ENCODE measurements at regions not wholly inside any gene's neighbourhood (a gene's known extent, or its start where the extent isn't known, plus 50 kb on each side); places are given as distances from the start of the nearest gene placed in this dataset.

- no peak overlapping the region for H3K27ac ChIP-seq
- no peak overlapping the region for H3K4me3 ChIP-seq
- intact Hi-C loops (cut with DNase I): no loop called here
- no peak for ATAC-seq
- peaks cover 0 to 5% (median 0%) of the 10 kb centered on the region in 7 donors for H3K27me3 ChIP-seq
- no peak for DNase-seq
- peaks cover 0 to 6% (median 0%) of the 10 kb centered on the region in 11 donors for H3K9me3 ChIP-seq
- no peaks in the 10 kb centered on the region for H3K36me3 ChIP-seq
- TF ChIP-seq CTCF (IDR thresholded peaks at IDR 0.05): no peak
- peaks cover 0 to 10% (median 0%) of the 10 kb centered on the region in 9 donors for H3K4me1 ChIP-seq
These were observed 227.1 kb downstream of the NFATC2 start for GRCh38 chr20:51315390-51315789.

- no peak overlapping the region for H3K4me3 ChIP-seq
- H3K9me3 ChIP-seq: peaks cover 0 to 6% (median 0%) of the 10 kb centered on the region in 11 donors
- no peak overlapping the region for H3K27ac ChIP-seq
- no peak for TF ChIP-seq CTCF (IDR thresholded peaks at IDR 0.05)
- ATAC-seq (no peak), DNase-seq (no peak)
- H3K4me1 ChIP-seq: peaks cover 0 to 10% (median 0%) of the 10 kb centered on the region in 9 donors
- H3K36me3 ChIP-seq: no peaks in the 10 kb centered on the region
- H3K27me3 ChIP-seq: peaks cover 0 to 5% (median 0%) of the 10 kb centered on the region in 7 donors
- 67 to 69% methylated on average over 5 of the region's 5 CpGs for WGBS, 2 donors
- intact Hi-C loops (cut with DNase I): no loop called here
These were observed 229.1 kb downstream of the NFATC2 start for GRCh38 chr20:51313358-51313827.

GRCh38 chr20:51312480-51312783 lies 230.1 kb downstream of the NFATC2 start:
- Histone ChIP-seq H3K4me1 (peaks cover 0 to 10% (median 0%) of the 10 kb centered on the region in 9 donors), H3K9me3 (peaks cover 0 to 6% (median 0%) of the 10 kb centered on the region in 11 donors), H3K27ac (no peak overlapping the region), H3K27me3 (peaks cover 0 to 4% (median 0%) of the 10 kb centered on the region in 7 donors), H3K4me3 (no peak overlapping the region), H3K36me3 (no peaks in the 10 kb centered on the region)
- no peak for ATAC-seq
- TF ChIP-seq CTCF (IDR thresholded peaks at IDR 0.05): no peak
- DNase-seq: no peak
- 61 to 68% methylated on average over 3 of the region's 3 CpGs for WGBS, 2 donors
- intact Hi-C loops (cut with DNase I): no loop called here

- peaks cover 0 to 6% (median 0%) of the 10 kb centered on the region in 11 donors for H3K9me3 ChIP-seq
- H3K4me3 ChIP-seq: no peak overlapping the region
- no peak for TF ChIP-seq CTCF (IDR thresholded peaks at IDR 0.05)
- H3K27me3 ChIP-seq: peaks cover 0 to 7% (median 0%) of the 10 kb centered on the region in 7 donors
- DNase-seq: no peak
- intact Hi-C loops (cut with DNase I): no loop called here
- H3K36me3 ChIP-seq: no peaks in the 10 kb centered on the region
- H3K27ac ChIP-seq: no peak overlapping the region
- 51 to 54% methylated on average over 12 of the region's 12 CpGs for WGBS, 2 donors
- ATAC-seq: peak in 1 of 8 donors; percentile 65
- H3K4me1 ChIP-seq: peaks cover 0 to 12% (median 0%) of the 10 kb centered on the region in 9 donors
These were observed 230.7 kb downstream of the NFATC2 start for GRCh38 chr20:51311636-51312479.

Measured in heart right ventricle (tissue), 16 donors.